GM12872 (cell line): ENCODE measurements at regions not wholly inside any gene's neighbourhood (a gene's known extent, or its start where the extent isn't known, plus 50 kb on each side); places are given as distances from the start of the nearest gene placed in this dataset.

Experiments used
- CTCF ChIP-seq: IDR thresholded peaks from 3 replicates; pipeline ENCODE4 v1.5.1; 2011; ENCODE audit warnings: low read depth, mild to moderate bottlenecking, low read length, moderate library complexity; ENCODE audit not compliant: insufficient read depth

GRCh38 chr10:34906067-34906965 is 91.2 kb upstream of the PARD3 start:
- TF ChIP-seq CTCF: no peak

GRCh38 chr10:34905200-34905927 is 90.3 kb upstream of the PARD3 start:
- no peak for TF ChIP-seq CTCF

- TF ChIP-seq CTCF: no peak
These were observed 89.1 kb upstream of the PARD3 start for GRCh38 chr10:34904191-34904590.

GRCh38 chr10:34899161-34899560 is 84.1 kb upstream of the PARD3 start:
- TF ChIP-seq CTCF: no peak

- TF ChIP-seq CTCF: no peak
These were observed 80.9 kb upstream of the PARD3 start for GRCh38 chr10:34895977-34896376.

GRCh38 chr10:34890939-34891338 is 75.8 kb upstream of the PARD3 start:
- TF ChIP-seq CTCF: no peak

- TF ChIP-seq CTCF: no peak
These were observed 74.1 kb upstream of the PARD3 start for GRCh38 chr10:34889004-34889869.
